AG08396 (cell line): ENCODE measurements at regions not wholly inside any gene's neighbourhood (a gene's known extent, or its start where the extent isn't known, plus 50 kb on each side); places are given as distances from the start of the nearest gene placed in this dataset.
A peak's percentile ranks its signal among the peaks of the same experiment; 100 is the strongest.
"Not testable (repeated sequence)": the region's sequence is repeated elsewhere in the genome, so short reads cannot be mapped to it uniquely, and the experiment has no call there.

Source experiments
- DNase-seq: peaks from one replicate; pipeline ENCODE4 v3.0.0; 2012; ENCODE audit warnings: low spot score, mixed read lengths

DNA sequence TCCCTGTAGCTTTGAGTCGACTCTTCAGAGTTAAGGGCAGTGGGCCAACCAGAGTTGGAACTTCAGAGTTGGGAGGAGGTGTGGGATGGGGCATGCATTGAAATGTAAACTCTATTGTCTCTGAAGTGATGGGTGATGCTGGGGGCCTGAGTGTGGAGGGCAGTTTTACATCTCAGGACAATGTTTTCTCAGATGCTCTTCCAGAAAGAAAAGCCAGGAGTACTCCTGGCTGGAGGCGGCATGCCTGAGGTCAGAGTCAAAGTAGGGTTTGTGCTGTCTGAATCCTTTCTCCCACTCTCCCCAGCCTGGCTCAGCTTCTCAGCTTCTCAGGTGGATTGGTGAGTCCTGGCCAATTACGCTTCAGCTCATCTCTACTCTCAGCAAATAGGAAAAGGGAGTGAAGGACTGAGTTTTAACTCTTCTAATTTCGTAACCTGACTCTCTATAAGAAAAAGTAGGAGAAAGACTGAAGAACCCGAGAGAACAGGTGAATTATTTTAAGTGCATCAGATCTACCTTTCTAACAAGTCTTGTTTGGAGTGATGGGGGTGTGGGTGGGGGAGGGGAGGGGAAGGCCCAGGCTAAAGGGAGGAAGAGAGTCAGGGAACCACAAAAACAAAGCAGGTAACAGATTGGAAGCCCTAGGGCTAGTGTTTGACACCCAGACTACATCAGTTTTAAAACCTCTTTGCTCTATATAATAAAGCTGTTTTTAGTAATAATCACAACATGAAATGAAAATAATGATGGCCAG is 107.5 kb upstream of the PELI1 start:
- no peak for DNase-seq

DNA sequence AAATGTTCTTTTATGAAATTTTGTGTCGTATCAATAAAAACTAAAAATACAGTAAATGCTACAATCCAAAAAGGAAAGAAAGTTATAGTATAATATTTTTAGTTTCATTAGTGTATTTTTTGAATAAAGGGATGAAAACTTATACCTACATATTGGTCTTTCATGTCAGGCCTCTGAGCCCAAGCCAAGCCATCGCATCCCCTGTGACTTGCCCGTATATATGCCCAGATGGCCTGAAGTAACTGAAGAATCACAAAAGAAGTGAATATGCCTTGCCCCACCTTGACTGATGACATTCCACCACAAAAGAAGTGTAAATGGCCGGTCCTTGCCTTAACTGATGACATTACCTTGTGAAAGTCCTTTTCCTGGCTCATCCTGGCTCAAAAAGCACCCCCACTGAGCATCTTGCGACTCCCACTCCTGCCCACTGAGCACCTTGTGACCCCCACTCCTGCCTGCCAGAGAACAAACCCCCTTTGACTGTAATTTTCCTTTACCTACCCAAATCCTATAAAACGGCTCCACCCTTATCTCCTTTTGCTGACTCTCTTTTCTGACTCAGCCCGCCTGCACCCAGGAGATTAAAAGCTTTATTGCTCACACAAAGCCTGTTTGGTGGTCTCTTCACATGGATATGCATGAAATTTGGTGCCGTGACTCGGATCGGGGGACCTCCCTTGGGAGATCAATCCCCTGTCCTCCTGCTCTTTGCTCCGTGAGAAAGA is 108.2 kb upstream of the PELI1 start:
- not testable (repeated sequence) for DNase-seq

DNA sequence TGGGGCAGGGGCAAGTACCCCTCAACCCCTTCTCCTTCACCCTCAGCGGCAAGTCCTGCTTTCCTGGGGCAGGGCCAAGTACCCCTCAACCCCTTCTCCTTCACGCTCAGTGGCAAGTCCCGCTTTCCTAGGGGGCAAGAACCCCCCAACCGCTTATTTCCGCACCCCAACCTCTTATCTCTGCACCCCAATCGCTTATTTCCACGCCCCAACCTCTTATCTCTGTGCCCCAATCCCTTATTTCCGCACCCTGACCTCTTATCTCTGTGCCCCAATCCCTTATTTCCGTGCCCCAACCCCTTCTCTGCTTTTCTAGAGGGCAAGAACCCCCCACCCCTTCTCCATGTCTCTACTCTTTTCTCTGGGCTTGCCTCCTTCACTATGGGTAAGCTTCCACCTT is 109.2 kb upstream of the PELI1 start:
- DNase-seq, result not testable (repeated sequence)

DNA sequence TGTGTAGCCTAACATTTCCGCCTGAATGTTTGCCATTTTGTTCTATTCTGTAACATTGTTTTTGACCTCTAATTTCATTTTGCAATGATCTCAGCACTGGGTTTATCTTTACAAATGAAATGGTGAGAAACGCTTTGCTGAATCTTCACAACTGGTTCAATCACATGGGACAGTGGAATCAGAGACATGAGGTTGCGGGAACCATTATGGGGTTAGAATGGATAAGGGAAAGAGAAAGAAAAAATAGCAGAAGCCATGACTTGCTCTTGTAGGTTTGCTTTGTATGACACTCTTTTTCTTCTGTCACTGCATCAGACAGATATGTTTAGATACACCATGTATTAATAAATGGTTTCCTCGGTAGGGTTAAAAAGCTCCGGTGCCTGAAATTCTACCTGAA is 114.3 kb upstream of the PELI1 start:
- no peak for DNase-seq

DNA sequence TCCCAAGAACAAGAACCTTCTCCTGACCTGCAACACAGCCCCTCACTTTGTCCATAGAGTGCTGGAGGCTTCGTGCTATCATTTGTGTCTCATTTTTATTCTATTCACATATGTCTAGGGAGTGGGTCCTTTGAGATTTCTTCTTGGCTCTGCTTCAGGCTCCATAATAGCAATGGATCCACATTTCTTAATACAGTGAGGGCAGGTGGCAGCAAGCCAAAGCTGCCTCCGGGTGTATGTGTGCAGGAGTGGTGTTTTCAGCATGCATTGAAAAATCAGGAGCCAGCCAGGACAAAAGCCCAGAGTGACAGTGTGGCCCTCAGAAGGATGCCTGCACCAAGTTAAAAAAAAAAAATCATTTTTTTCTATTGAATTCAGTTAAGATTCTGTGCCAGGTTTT is 115.1 kb upstream of the PELI1 start:
- no peak for DNase-seq

DNA sequence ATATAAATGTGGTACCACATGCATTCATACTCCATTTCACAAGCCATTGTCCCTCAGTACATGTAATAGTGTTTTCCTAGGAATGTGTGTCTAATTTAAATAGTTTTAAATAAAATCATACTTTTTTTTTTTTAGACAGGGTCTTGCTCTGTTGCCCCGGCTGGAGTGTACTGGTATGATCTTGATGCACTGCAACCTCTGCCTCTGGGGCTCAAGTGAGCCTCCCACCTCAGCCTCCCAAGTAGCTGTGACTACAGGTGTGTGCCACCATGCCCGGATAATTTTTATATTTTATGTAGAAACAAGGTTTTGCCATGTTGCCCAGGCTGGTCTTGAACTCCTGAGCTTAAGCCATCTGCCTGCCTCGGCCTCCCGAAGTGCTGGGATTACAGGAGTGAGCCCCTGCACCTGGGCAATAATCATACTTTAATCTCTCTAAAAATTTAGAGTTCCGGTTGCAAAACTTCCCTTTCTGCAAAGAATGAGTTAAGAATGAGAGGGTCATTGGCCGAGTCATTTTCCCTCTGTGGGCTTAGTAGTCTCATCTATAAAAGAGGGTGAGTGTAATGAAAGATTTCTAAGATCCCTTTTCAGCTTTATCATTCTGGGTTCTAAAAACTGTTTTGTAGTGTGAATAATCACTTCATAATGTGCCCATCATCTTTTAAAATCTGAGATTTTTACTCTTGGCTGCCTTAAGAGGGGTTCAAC is 116.0 kb upstream of the PELI1 start:
- no peak for DNase-seq

DNA sequence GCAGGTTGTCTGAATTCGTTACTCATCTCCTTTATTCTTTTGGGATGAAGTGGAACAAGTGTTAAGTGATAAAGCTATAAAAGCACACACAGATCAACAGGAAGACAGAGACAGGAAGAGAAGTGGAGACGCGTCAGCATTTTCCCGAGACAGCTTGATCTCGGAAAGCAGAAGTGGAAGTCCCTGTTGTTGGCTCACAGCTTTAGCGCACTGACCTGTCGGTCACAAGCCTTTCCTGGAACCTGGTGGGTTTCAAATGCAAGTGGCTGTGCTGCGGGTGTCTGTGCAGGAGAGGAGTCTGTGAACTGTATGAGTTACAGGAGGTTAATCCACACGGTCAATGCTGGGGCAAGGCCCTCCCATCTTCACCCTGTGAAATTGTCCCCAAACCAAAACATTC is 116.6 kb upstream of the PELI1 start:
- DNase-seq, result no peak

DNA sequence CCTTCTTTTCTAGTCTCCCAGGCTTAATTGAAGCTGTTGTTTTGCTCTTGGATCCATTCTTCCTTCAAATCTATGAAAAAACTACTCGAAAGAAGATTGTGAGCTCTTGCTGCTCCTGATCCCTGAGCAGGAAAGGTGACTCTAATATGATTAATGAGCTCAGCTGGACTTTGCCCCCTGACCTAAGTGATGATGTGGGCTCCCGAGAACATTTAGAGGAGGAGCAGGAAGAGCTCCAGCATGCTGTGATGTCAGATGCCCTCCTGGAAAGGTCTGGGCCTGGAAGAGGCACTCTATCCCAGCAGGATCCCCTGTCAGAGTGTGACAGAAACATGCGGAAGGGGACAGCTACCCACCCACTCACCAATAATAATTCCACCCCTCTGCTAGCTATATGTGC is 117.9 kb upstream of the PELI1 start:
- no peak for DNase-seq

DNA sequence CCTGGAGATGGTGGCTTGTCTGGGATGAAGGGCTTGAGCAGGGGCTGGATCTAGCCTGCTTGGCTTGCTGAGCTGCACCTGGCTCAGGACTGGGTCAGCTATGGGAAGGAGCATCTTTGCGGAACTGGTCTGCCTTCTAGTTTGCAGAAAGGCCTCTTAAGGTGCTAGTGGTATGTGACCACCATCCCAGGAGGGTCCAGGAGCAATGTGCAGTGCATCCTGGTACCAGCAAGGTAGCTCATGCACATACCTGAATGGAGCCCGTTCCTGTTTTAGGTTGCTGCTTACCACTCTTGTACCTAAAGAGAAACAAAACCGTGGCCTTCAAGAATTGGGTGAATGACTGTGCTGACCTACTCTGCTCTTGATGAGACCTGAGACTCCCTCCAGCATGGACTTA is 118.6 kb upstream of the PELI1 start:
- no peak for DNase-seq

DNA sequence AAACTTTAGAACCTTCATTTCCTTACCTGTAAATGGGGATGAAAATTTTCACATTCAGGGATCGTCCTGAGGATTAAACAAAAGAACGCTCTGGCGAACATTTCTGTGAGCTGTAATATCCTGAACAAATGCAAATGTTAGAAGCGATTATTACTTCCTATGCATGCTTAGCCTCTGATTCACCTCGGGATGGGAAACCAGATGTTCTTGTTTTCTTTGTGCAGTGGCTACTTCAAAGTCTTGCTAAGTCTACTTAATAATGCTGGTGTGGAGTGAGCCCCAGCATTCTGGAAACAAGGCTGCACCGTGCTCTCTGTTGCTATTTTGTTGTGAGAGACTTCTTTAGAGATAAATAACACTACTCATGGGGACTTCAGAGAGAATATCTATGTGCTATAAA is 119.1 kb upstream of the PELI1 start:
- DNase-seq, result no peak

DNA sequence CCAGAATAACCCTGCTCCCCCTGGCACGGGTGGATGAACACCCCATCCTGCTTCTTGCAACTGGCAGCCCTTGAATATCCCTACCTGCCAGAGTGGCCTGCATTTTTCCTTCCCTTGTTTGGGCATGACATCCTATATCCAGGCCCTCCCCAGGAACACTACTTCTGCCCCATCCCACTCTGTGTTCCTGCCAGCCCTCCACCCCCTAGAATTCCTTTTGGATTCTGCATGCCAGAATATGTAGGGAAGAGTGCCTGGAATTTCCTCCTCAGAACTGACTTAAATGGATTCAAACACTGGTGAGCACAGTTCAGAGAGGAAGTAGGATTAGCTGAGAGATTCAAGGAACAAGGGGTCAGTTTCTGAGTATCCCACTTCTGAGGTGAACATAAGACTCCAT is 123.5 kb upstream of the PELI1 start:
- DNase-seq, result no peak

DNA sequence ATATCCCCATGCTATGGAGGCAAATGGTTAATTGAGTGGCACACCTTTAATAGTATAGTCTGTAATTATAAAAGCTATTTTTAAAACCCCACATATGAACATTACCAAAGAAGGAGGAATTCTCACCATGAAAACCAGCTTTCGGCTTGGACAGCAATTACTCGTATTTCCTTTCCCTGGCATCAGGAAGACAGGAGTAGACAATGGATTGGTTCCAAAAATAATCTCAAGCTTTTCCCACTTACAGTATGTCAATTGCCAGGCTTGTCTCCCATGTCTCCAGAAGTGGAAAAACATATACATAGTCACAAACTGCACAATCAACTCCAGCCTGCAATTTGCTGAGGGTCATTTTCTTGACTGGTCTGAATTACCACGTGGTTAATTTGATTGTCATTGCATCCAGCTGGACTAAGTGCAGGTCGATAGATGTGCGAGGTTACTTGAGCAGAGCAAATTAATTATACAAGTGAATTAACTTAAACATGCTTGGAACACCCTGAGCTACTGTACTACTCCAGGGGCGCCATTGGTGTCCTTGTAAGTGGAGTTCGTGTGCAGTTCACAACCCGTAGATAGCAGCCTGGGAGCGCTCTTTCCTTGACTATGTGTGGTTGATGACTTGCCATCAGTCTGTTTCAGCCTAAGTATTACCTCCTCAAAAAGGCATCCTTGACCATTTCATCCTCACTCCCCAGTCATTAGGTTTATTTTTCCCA is 124.3 kb upstream of the PELI1 start:
- no peak for DNase-seq

DNA sequence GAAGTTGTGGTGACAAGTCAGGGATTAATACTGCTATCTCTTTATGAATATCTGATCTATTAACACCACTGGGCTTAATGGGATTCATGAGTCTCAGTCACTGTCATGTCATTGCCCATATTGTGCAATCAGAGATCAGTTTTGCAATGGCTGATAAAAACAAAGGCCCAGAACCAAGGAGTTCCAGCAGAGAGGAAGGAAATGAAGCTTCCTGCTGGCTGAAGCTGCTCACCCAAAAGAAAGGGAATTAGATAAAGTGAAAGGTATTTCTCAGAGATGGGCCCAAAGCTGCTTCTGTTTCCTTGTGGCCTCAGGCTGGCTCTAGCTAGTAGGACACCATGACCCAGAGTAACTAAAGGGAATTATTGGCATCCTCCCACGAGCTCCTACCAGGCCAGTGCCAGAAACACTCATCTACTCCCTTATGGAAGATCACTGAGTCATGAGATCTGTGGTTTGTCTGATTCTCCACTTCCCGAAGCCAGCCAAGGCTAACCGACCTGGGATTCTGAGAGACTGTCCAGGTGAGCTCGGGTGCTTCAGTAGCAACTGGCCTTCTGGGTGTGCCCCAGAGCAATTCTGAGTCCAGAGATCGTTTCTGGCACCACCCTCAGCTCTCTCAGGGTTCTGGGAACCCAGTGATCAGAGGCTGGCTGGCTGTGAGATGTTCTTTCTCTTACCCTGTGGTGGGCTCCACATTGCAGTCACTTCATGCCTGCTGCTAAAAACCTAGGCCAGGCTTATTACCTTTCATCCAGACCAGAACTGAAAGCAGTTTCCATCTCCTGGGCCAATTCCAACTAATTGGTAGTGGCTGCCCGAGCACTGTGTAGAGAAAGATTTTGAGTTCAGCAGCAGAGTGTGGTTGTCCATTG is 129.5 kb upstream of the PELI1 start:
- peak; percentile 67 for DNase-seq

DNA sequence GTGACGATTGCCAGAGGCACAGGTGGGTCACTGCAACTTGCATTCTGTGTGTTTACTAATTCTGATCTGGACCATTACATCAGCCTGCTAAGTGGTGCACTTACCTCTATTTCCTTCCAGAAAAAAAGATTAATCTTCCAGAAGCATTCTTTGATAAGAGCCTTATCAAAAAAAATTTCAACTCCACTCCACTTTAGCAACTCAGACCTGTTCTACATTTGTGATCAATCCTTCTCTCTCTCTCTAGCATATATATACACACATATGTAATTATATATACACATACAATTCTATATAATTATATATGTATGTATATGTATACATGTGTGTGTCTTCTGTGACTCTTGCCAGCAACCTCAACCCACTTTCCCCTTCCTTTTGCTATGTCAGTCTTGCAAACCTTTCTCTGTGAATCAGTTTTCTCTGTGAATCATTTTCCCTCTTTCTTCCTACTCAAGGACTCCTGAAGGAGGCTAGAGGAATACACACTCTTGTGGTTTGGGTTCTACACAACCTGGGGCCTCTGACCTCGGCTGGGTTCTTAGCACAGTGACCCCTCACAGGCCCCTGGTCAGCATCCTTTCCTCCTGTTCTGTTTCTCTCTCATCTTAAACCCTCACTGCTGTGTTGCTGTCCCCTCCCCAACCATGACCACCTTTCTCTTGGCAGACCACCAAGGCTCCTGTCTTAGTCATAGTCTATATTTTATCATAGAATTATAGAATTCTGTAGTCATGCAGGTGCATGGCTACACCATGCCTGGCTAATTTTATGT is 130.4 kb upstream of the PELI1 start:
- no peak for DNase-seq

DNA sequence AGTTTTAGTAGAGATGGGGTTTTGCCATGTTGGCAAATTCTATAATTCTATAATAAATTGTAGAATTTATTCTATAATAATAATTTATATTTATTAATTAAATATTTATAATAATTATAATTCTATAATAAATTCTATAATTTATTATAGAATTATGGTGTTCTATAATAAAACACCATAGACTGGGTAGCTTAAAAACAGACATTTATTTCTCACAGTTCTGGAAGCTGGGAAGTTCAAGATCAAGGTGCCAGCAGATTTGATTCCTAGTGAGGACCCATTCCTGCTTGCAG is 130.9 kb upstream of the PELI1 start:
- no peak for DNase-seq

DNA sequence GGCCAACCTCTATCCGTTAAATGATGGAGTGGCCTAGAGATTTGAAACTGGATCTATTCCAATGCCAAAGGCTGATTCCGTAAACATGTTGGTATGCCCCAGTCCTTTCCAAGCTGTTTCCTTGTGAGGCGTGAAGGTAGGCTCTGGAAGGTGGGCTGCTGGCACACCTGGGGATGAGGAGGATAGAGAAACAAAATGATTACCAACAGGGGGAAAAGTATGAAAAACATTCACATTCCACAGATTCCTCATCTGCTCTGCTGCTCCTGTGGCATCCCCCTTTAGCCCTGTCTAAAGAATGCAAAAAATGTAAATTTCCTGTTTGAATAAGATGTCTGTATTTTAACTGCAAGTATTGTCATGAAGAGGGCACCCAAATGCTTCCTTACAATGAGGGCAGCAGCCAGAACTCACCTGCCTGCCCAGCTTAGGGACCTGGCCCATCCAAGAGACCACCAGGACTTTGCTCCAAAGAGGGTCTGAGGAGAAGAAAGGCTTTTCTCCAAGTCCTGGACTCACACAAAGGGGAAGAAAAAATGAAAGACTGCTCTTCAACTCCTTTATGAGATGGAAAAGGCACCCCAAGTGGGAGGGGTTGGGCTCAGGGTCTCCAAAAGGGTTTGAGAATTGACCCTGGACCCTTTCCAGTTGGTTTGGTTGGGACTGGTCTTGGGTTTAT is 132.3 kb upstream of the PELI1 start:
- DNase-seq, result peak; percentile 43

DNA sequence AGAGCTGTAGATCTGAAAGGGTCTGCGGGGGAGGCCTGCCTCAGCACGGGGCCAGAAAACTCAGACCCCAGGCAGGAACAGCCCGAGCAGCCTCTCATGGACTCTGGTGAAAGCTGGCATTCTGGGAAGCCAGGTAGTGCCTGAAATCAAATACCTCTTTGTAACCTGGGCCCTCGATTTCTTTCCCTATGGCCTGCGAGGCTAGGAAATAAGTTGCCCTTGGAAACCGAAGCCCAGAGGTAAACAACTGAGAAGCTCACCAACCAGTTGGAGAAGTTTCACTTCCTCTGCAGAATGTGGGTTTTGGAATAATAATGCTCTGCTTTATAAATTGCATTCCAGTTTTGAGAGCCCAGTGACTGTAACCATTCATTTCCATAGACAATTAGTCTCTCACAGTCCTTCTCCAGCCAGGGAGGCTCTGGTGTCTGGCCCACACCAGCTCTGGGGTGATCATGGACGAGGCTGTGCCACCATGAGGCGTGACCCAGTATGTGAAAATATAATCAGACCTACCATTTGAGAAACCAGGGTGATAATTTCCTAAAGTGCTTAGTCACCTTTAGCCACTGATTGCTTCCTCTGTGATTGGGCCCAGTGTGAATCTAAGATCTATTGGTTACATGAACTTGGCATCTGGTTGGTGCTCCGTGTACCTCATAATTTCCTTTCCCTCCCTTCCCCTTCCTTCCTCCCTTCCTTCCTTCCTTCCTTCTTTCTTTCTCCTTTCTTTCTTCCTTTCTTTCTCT is 133.1 kb upstream of the PELI1 start:
- DNase-seq, result no peak

DNA sequence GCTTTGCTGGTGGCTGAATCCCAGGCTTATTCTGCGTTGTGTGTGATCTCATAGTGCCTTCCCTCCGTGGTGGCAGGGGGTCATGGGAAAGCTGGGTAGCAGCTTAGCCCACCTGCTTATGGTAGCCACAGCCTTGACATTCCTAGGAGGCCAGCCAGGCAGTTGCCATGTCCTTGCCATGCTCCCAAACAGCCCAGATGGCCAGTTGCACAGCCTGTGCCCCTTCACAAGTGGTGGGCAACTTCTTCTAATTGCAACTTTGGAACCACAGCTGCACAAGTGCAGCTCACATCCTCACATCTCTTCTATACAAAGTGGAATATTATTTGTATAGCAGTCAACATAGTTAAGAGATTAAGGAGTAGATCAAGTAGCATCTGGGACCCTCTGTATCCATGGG is 136.6 kb upstream of the PELI1 start:
- not testable (repeated sequence) for DNase-seq

DNA sequence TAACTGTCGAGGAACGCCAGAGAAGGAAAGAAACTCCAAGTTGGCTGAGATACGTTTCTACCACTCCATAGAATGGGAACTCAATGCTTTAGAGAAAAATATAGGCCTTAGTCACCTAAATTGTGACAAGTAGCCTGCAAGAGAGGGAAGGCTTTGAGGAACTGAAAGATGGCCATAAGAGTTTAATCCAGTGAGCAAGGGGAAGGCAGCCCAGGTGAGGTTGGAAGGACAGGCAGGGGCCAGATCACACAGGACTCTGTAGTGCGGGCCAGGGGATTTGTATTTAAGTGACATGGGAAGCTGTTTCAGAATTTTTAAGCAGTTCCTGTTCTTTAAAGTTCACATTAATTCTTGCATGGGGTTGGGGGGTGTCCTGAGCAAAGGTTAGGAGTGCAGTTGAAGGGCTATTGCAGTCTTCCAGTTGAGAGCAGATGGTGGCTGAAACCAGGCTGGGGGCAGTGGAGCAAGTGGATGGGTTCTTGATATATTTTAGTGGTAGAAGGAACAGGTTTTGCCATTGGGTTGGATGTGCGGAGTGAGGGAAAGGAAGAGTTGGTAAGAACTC is 138.9 kb upstream of the PELI1 start:
- no peak for DNase-seq
